Tibial nerve (tissue), 4 donors: ENCODE measurements at regions not wholly inside any gene's neighbourhood (a gene's known extent, or its start where the extent isn't known, plus 50 kb on each side); places are given as distances from the start of the nearest gene placed in this dataset.

Experiments
- CTCF ChIP-seq, 5 experiments: fragments of 200-600 bp in 3 of 5; fragments of 450-650 bp in 2 of 5; sonication (generic) in 3 of 5; IDR thresholded peaks; one replicate each; pipeline ENCODE4 v1.5.1; 2016 to 2019; ENCODE audit warnings: antibody characterized with exemption in 5 of 5, mild to moderate bottlenecking in 3 of 5, moderate library complexity in 2 of 5
- EP300 ChIP-seq, 2 donors: sonication (generic); formaldehyde crosslinking; IDR thresholded peaks; one replicate each; pipeline ENCODE4 v1.6.1; 2017; ENCODE audit warnings: antibody characterized with exemption in 2 of 2, mild to moderate bottlenecking in 1 of 2

DNA sequence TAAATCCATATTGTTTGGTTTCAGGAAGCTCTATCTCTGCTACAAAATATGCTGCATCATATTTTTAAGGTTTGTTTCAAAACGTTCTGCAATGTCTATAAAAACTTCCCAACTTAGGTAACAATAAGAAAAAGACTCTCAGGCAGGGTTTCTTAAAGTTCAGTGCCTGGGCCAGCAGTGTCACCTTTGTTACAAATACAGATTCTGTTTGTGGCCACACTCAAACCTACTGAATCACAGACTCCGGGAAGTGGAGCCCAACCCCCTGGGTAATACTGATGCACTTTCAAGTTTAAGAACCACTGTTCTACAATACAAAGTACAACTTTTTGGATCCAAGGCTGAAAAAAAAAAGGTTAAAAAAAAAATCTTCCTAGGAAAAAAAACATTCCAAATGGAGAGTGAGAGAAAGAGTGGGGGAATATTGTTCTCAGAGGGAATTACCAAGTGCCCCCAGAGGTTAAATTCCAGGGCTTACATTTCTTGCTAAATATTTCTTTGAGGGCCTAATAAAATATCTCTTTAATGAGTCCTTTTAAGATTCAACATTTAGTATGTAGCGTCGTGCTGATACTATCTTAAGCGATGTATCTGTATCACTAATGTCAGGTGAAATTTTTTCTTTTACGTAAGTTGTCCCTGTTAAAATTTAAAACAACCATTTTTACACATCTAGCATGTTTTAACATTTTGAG is 476.7 kb downstream of the TXNL1 start:
- TF ChIP-seq CTCF (IDR thresholded peaks at IDR 0.05) (no peak), EP300 (IDR thresholded peaks at IDR 0.05) (no peak)
